ENCODE measurements at regions not wholly inside any gene's neighbourhood (a gene's known extent, or its start where the extent isn't known, plus 50 kb on each side); places are given as distances from the start of the nearest gene placed in this dataset.

GRCh38 chr2:122705746-122706145, 950.3 kb downstream of the TSN start:
- POLR2A ChIA-PET = no interaction called here
- CTCF ChIA-PET = no interaction called here
- H3K9me3 ChIP-seq (ENCODE audit: control insufficient read depth, insufficient read depth, low read depth, low read length) = no peaks in the 10 kb centered on the region
- no peaks in the 10 kb centered on the region for H3K36me3 ChIP-seq (ENCODE audit: control insufficient read depth in 2 of 2, insufficient read depth in 1 of 2, low read length in 2 of 2)
- H3K4me1 ChIP-seq (ENCODE audit: control insufficient read depth, insufficient read depth, low read length) = no peaks in the 10 kb centered on the region
- TF ChIP-seq MYNN (tag by site-specific recombination; IDR thresholded peaks at IDR 0.05; ENCODE audit: borderline replicate concordance) (no peak), ZNF280D (tag by site-specific recombination; IDR thresholded peaks at IDR 0.05) (no peak), ZNF660 (tag by site-specific recombination; IDR thresholded peaks at IDR 0.05) (no peak), CTCF (tag by site-specific recombination; IDR thresholded peaks at IDR 0.05) (no peak), ATF2 (tag by site-specific recombination; IDR thresholded peaks at IDR 0.05; ENCODE audit: low read depth) (no peak), FEZF1 (tag by site-specific recombination; IDR thresholded peaks at IDR 0.05) (no peak)
- H3K4me3 ChIP-seq (ENCODE audit: low read depth, low read length) = no peak overlapping the region
- H3K27ac ChIP-seq (ENCODE audit: extremely low read depth, low read depth, low read length) = no peak overlapping the region

- Histone ChIP-seq H3K4me3 (ENCODE audit: low read depth, low read length) (no peak overlapping the region), H3K27ac (ENCODE audit: extremely low read depth, low read depth, low read length) (no peak overlapping the region), H3K9me3 (ENCODE audit: control insufficient read depth, insufficient read depth, low read depth, low read length) (no peaks in the 10 kb centered on the region), H3K4me1 (ENCODE audit: control insufficient read depth, insufficient read depth, low read length) (no peaks in the 10 kb centered on the region), H3K36me3 (ENCODE audit: control insufficient read depth in 2 of 2, insufficient read depth in 1 of 2, low read length in 2 of 2) (no peaks in the 10 kb centered on the region)
- ChIA-PET CTCF (no interaction called here), POLR2A (no interaction called here)
- TF ChIP-seq ZNF514 (tag by site-specific recombination; IDR thresholded peaks at IDR 0.05) = no peak
- no peak for TF ChIP-seq ZNF354C (tag by site-specific recombination; IDR thresholded peaks at IDR 0.05; ENCODE audit: borderline replicate concordance, low read depth)
- TF ChIP-seq ZNF776 (tag by site-specific recombination; IDR thresholded peaks at IDR 0.05; ENCODE audit: borderline replicate concordance) = no peak
- TF ChIP-seq ZNF501 (tag by site-specific recombination; IDR thresholded peaks at IDR 0.05) = no peak
- TF ChIP-seq HOXD13 (CRISPR knock-in tag; IDR thresholded peaks at IDR 0.05; ENCODE audit: borderline replicate concordance) = no peak
- TF ChIP-seq MZF1 (tag by site-specific recombination; IDR thresholded peaks at IDR 0.05; ENCODE audit: borderline replicate concordance) = no peak
- no peak for TF ChIP-seq MYNN (tag by site-specific recombination; IDR thresholded peaks at IDR 0.05; ENCODE audit: borderline replicate concordance)
- no peak for TF ChIP-seq ZNF426 (tag by site-specific recombination; IDR thresholded peaks at IDR 0.05)
- no peak for TF ChIP-seq KLF9 (tag by site-specific recombination; IDR thresholded peaks at IDR 0.05; ENCODE audit: low read depth)
- no peak for TF ChIP-seq ZNF324 (tag by site-specific recombination; IDR thresholded peaks at IDR 0.05)
Measured at GRCh38 chr2:122706757-122707223, 951.3 kb downstream of the TSN start.

- ChIA-PET CTCF (no interaction called here), POLR2A (no interaction called here)
- TF ChIP-seq ZNF274 (IDR thresholded peaks at IDR 0.05; ENCODE audit: low read length) (no peak), ZNF274 (tag by site-specific recombination; IDR thresholded peaks at IDR 0.05; ENCODE audit: borderline replicate concordance) (no peak), ZNF600 (tag by site-specific recombination; IDR thresholded peaks at IDR 0.05) (no peak), SP2 (tag by site-specific recombination; IDR thresholded peaks at IDR 0.05) (no peak), ZNF621 (tag by site-specific recombination; IDR thresholded peaks at IDR 0.05) (no peak), ZXDB (tag by site-specific recombination; IDR thresholded peaks at IDR 0.05) (no peak), BCL6B (tag by site-specific recombination; IDR thresholded peaks at IDR 0.05) (no peak), ZNF184 (tag by site-specific recombination; IDR thresholded peaks at IDR 0.05) (no peak), ZNF473 (tag by site-specific recombination; IDR thresholded peaks at IDR 0.05) (no peak), ZNF76 (tag by site-specific recombination; IDR thresholded peaks at IDR 0.05; ENCODE audit: borderline replicate concordance, low read depth) (no peak), ZNF791 (tag by site-specific recombination; IDR thresholded peaks at IDR 0.05) (no peak), FEZF1 (tag by site-specific recombination; IDR thresholded peaks at IDR 0.05) (no peak)
Measured at GRCh38 chr2:122707224-122707824, 951.9 kb downstream of the TSN start.

More at GRCh38 chr2:122707224-122707824, 951.9 kb downstream of the TSN start:
- Histone ChIP-seq H3K9me3 (ENCODE audit: control insufficient read depth, insufficient read depth, low read depth, low read length) (no peaks in the 10 kb centered on the region), H3K27ac (ENCODE audit: extremely low read depth, low read depth, low read length) (no peak overlapping the region), H3K36me3 (ENCODE audit: control insufficient read depth in 2 of 2, insufficient read depth in 1 of 2, low read length in 2 of 2) (no peaks in the 10 kb centered on the region), H3K4me3 (ENCODE audit: low read depth, low read length) (no peak overlapping the region), H3K4me1 (ENCODE audit: control insufficient read depth, insufficient read depth, low read length) (no peaks in the 10 kb centered on the region)
